Stimulated activated CD4-positive, alpha-beta T cell treated with anti-CD3 and anti-CD28 coated beads, Interleukin-4, amount 100 ng/mL, for 48 hours (primary cell): ENCODE measurements at regions not wholly inside any gene's neighbourhood (a gene's known extent, or its start where the extent isn't known, plus 50 kb on each side); places are given as distances from the start of the nearest gene placed in this dataset.
"Not testable (repeated sequence)": the region's sequence is repeated elsewhere in the genome, so short reads cannot be mapped to it uniquely, and the experiment has no call there.

Experiments
- DNase-seq, 2 donors: peaks; one replicate each; pipeline ENCODE4 v3.0.0-alpha.2; 2020; ENCODE audit warnings: low read depth in 2 of 2

DNA sequence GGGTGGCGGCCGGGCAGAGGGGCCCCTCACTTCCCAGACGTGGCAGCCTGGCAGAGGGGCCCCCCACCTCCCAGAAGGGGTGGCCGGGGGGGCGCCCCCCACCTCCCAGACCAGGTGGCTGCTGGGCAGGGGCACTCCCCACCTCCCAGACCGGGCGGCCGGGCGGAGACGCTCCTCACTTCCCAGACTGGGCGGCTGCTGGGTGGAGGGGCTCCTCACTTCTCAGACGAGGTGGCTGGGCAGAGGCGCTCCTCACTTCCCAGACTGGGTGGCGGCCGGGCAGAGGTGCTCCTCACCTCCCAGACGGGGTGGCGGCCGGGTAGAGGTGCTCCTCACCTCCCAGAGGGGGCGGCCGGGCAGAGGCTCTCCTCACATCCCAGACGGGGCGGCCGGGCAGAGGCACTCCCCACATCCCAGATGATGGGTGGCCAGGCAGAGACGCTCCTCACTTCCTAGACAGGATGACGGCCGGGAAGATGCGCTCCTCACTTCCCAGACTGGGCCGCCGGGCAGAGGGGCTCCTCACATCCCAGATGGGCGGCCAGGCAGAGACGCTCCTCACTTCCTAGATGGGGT lies 303.2 kb upstream of the DIPK2B start:
- DNase-seq = not testable (repeated sequence)

DNA sequence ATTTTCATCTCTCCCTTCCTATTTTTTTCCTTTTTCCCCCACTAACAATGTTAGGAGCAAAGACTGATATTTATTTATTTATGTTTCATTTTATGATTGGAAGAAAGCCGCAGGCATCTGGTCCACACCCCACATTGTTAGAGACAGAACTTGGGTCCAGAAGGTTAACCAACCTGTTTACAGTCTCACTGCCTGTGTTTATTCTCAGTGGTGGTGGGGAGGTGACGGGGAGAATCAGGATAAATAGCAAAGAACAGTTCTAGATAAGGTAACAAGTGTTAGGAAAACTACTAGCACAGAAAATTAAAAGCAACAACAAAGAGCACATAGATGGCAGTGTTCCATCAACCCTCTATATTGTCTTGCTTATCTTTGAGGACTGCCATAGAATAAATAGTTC lies 301.7 kb upstream of the DIPK2B start:
- DNase-seq = no peak

DNA sequence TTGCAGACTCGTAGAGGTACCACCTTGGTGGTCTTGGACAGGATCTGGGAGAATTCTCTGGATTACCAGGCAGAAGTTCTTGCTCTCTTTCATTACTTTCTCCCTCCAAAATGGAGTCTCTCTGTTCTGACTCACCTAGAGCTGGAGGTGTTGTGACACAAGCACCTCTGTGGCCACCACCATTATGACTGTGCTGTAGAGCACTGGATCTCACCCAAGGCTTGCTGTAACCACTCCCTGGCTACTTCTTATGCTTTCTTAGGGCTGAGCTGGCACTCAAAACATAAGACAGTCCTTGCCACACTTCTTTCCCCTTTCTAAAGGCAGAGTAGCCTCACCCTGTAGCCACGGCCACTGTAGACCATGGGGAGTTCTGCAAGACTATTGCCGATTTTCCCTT lies 296.6 kb upstream of the DIPK2B start:
- no peak for DNase-seq

- no peak for DNase-seq
Observed at GRCh38 chrX:45485719-45486118, 285.0 kb upstream of the DIPK2B start.

DNA sequence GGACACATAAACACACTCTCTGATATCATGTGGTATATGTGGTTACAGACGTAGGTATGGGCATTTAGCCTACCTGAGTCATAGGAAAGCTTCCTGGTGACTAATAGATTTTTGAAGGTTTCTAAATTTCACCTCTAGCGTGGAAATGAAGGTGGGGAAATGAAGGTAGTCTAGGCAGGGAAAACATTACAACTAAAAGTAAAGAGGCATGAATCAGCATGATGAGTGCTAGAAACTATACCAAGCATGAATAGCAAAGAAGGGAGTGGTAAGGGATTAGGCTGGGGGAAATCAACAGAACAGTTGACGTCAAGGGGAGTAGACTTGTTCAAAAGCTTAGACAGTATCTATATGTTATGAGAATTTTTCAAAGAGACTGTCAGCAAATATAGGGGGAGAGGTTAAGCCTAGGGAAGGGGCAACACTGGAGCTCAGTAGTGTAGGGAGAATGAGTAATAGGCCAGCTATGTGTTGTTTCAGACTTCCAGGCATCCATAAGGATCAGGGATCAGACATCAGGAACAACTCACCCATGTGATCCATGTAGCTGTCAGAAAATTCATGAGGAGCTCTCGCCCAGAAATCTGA lies 279.3 kb upstream of the DIPK2B start:
- no peak for DNase-seq

DNA sequence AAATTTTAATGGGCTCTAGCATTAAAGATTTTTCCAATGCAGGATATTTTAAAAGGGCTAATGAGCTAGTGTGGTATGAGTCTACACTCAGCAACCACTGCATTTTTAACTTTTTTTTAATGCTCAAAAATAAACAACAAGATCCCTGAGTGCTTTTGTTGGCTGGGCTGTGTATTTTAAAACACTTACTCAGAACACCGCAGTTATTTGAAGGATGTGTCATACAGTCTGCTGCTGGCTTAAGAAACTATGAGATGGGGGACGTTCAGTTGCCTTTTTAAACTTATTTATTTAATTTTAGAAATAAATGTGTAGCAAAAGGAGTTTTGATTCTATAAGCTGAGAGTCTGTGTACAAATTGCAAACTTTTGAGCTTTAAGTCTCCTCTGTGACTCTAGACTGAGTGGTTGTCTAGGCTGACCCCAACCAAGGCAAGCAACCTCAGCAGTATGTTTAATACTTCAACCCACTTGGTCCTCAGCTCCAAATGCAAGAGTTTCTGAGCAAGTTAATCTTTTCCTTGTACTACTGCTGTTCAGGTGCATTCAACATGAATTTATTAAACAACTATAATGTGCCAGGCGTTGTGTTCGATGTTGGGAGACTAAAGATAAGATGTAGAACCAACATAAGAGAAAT lies 278.6 kb upstream of the DIPK2B start:
- DNase-seq = no peak

DNA sequence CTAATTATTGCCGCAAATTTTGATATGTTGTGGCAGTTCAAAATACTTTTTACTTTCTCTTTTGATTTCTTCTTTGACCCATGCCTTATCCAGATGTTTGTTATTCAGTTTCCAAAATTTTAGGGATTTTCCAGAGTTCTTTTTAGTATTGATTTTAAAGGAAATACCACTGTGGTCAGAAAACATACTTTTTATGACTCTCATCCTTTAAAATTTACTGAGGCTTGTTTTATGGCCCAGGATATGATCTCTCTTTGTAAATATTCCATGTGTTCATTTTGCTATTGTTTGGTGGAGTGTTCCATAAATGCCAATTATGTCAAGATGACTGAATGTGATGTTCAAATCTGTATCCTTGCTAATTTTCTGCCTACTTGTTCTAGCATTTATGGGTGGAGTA lies 272.3 kb upstream of the DIPK2B start:
- DNase-seq = no peak

DNA sequence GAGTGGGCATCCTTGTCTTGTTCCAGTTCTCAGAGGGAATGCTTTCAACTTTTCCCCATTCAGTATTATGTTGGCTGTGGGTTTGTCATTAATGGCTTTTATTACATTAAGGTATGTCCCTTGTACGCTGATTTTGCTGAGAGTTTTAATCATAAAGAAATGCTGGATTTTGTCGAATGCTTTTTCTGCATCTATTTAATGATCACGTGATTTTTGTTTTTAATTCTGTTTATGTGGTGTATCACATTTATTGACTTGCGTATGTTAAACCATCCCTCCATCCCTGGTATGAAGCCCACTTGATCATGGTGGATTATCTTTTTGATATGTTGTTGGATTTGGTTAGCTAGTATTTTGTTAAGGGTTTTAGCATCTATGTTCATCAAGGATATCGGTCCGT lies 266.9 kb upstream of the DIPK2B start:
- DNase-seq = not testable (repeated sequence)

DNA sequence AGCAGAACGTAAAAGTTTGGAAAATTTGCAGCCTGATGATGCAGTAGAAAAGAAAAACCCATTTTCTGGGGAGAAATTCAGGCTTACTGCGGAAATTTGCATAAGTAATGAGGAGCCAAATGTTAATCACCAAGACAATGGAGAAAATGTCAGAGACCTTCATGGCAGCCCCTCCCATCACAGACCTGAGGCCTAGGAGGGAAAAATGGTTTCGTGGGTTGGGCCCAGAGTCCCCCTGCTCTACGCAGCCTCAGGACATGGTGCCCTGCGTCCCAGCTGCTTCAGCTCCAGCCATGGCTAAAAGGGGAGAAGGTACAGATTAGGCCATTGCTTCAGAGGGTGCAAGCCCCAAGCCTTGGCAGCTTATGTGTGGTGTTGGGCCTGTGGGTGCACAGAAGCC lies 255.1 kb upstream of the DIPK2B start:
- DNase-seq = not testable (repeated sequence)

- no peak for DNase-seq
Observed at GRCh38 chrX:45454290-45454689, 253.6 kb upstream of the DIPK2B start.

DNA sequence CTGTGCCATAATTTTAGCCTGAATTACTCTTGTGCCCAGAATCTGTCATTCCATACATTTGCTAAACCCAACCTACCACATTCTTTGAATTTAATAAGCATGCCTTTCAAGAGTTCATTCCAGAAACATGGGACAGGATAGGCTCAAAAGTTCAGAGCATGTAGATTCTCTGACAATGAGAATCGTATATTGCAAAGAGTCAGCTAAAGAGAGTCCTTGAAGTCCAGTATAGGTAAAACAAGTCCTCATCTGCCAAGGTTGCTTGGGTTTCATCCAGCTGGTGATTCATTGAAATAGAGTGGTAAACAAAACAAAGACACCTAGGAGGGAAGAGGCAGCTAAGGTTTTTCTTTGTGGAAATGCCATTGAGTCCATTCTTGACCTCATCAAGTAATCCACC lies 249.3 kb upstream of the DIPK2B start:
- no peak for DNase-seq

GRCh38 chrX:45447995-45448394 lies 247.3 kb upstream of the DIPK2B start:
- DNase-seq = no peak

- no peak for DNase-seq
Observed at GRCh38 chrX:45447331-45447730, 246.7 kb upstream of the DIPK2B start.

- no peak for DNase-seq
Observed at GRCh38 chrX:45445745-45446412, 245.2 kb upstream of the DIPK2B start.

DNA sequence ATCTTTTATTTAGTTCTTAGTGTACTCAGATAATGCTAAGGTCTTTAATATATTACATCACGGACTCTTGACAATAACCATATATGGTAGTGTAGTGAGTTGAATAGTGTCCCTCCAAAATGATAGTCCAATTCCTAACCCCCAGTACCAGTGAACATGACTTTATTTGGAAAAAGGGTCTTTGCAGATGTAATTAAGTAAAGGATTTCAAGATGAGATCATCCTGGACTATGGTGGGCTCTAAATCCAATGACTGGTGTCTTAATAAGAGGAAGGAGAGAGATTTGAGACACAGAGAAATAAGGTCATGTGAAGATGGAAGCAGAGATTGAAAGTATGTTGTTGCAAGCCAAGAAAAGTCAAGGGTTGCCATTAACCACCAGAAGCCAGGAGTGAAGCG lies 236.5 kb upstream of the DIPK2B start:
- DNase-seq = no peak

DNA sequence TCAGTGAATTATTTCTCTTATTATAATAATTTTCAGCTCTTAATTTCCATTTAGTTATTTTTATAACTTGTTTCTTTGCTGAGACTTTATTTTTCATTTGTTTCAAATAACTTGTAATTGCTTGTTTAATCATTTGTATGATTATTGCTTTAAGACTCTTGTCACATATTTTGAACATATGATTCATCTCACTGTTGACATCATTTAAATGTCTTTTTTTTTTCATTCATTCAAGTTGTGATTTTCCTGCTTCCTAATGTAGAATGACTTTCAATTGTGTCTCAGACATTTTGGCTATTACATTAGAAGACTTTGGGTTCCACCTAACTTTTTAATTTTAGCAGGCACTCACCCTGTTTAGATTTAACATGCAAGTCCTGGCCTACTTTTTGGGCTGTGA lies 234.8 kb upstream of the DIPK2B start:
- DNase-seq = no peak

- DNase-seq = no peak
Observed at GRCh38 chrX:45434231-45434630, 233.6 kb upstream of the DIPK2B start.

- DNase-seq = no peak
Observed at GRCh38 chrX:45428831-45429230, 228.2 kb upstream of the DIPK2B start.

- DNase-seq = no peak
Observed at GRCh38 chrX:45424326-45424725, 223.7 kb upstream of the DIPK2B start.

DNA sequence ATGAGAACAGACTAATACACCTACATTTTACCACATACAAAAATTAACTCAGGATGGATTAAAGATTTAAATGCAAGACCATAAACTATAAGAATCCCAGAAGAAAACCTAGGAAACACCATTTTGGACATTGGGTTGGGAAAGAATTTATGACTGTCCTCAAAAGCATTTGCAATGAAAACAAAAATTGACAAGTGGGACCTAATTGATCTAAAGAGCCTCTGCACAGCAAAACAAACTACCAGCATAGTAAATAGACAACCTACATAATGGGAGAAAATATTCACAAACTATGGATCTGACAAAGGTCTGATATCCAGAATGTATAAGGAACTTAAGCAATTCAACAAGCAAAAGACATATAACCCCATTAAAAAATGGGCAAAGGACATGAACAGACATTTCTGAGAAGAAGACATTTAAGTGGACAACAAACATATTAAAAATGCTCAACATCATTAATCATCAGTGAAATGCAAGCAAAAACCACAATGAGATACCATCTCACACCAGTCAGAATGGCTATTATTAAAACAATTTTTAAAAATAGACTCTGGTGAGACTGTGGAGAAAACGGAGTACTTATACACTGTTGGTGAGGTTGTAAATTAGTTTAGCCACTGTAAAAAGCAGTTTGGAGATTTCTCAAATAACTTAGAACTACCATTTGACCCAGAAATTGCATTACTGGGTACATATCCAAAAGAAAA lies 221.7 kb upstream of the DIPK2B start:
- DNase-seq = no peak

GRCh38 chrX:45421806-45422205 lies 221.1 kb upstream of the DIPK2B start:
- no peak for DNase-seq

- no peak for DNase-seq
Observed at GRCh38 chrX:45404206-45404605, 203.5 kb upstream of the DIPK2B start.
